GM10248 (cell line): ENCODE measurements at regions not wholly inside any gene's neighbourhood (a gene's known extent, or its start where the extent isn't known, plus 50 kb on each side); places are given as distances from the start of the nearest gene placed in this dataset.

ENCODE experiments used
- CTCF ChIA-PET: fragments of 300-600 bp; sonication (Branson Sonifier 250); formaldehyde crosslinking; extraction: SDS; loops from one replicate; lab custom pipeline; 2021; ENCODE audit warnings: antibody characterized with exemption; lab: Yijun Ruan, JAX
- POLR2A ChIA-PET: fragments of 350-650 bp; sonication (Branson Sonifier 250); formaldehyde crosslinking; extraction: SDS; loops from one replicate; lab custom pipeline; 2020; ENCODE audit warnings: antibody characterized with exemption; lab: Yijun Ruan, JAX
- DNase-seq: peaks from one replicate; pipeline ENCODE4 v3.0.0; 2012; ENCODE audit errors: extremely low spot score
- CTCF ChIP-seq: IDR thresholded peaks from 2 replicates; pipeline ENCODE4 v1.5.1; 2012; ENCODE audit warnings: mild to moderate bottlenecking, low read depth; ENCODE audit errors: extremely low read depth, missing control alignments, control extremely low read depth

DNA sequence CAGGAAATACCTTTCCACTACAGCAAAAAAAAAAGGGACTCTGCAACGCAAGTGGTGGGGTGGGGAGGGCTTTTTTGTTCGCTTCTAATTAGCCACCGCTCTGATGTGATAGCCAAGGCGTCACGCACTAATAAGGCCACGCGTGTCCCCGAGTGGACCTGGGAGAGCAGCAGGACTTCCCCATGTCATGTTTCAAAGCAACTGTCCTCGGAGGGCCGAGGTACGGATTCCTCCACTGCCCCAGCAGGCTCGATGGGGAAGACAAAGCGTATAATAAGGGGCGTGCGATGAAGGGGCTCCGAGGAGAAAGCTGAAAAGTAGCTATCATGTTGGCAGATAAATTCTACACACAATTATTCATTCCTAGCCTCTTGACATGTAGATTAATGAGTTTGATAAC lies 179.7 kb upstream of the ZNF507 start:
- CTCF ChIA-PET: no interaction called here
- POLR2A ChIA-PET: no interaction called here
- TF ChIP-seq CTCF: no peak
- no peak for DNase-seq

DNA sequence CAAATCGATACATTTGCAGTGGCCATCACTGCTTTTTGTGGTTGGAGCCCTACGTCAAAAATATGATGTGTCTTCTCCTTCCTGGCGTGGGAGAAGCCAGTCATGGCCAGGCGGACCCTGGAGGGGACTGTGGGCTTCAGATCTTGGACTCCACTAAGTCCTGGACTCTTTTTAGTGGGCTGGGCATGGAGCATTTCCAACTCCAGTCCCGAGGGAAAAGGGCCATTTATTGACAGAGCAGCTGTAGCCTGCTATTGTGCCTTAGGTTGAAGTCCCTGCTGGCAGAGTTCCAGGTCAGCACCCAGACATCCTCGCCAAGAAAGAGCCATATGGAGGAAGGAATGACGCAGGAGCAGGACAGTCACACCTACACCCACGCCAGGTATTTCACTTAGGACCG lies 179.2 kb upstream of the ZNF507 start:
- CTCF ChIA-PET: no interaction called here
- no peak for TF ChIP-seq CTCF
- DNase-seq: no peak
- POLR2A ChIA-PET: no interaction called here

DNA sequence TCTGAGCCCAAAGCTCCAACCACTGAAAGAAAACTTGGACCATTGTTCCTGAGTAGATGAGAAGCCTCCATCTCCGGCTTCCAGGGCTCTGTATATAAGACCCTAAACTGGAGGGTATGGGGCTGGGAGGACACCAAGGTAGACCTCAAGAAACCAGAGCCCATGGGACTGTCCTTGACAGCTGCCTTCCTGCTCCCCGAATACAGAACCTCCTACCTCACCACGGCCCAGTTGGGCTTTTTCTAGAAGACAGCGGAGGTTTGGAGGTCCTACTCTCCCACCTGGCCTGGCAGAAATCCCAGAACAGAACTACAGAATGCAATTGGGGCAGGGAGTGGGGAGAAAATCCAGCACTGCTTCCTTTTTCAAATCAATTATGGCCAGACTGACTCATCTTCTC lies 177.3 kb upstream of the ZNF507 start:
- DNase-seq: no peak
- CTCF ChIA-PET: no interaction called here
- TF ChIP-seq CTCF: no peak
- POLR2A ChIA-PET: no interaction called here

DNA sequence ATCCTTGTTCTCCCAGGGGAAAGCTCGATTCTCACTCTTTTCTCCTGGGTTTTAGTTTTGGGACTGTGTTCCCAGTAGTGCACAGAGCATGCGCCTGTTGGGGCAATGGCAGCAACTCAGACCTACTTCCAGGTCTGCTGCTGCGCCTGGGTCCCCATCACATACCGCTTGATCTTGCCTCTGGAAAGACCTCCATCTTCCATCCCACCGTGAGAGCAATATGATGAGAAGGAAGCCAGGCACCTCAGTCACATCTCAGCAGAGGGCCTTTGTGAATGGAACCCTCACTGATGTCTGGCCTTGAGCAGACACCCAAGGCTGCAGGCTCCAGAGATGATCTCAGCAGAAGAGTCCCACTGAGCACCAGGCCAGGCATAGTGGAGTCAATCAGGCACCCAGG lies 176.8 kb upstream of the ZNF507 start:
- CTCF ChIA-PET: no interaction called here
- TF ChIP-seq CTCF: no peak
- POLR2A ChIA-PET: no interaction called here
- no peak for DNase-seq

GRCh38 chr19:32171719-32172151 lies 173.7 kb upstream of the ZNF507 start:
- no peak for DNase-seq
- no peak for TF ChIP-seq CTCF
- POLR2A ChIA-PET: no interaction called here
- CTCF ChIA-PET: interaction anchor here (0.7 kb wide), 1 partner anchor 18 kb away, joined by 3 read pairs; no protein-coding TSS in a partner anchor

DNA sequence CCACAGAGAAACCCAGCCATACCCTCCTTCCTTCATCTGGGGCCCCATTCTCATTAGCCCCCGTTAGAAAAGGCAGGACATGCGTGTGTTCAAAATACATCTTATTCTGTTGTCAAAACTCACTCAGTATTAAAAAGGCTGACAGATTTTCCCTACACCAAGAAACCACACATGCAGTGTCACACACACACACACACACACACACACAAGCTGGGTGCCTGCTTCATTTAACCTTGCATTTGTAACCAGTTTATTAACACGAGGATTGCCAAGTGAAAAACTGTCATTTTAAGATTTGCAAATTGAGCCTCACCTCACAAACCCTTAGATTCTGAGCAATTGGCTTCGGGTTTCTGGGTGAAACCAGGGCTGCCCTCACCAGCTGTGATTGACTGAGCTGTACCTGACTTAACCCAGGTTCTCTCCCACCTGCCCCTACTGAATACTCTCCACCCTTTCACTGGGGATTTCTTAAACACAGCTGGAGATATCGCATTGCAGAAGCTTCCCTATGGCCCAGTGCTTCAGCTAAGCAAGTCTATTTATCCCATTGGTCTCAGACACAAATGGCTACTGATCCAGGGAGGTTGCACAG lies 172.7 kb upstream of the ZNF507 start:
- no peak for DNase-seq
- ChIA-PET CTCF (no interaction called here), POLR2A (no interaction called here)
- TF ChIP-seq CTCF: no peak
